ENCODE measurements at regions not wholly inside any gene's neighbourhood (a gene's known extent, or its start where the extent isn't known, plus 50 kb on each side); places are given as distances from the start of the nearest gene placed in this dataset.

- Histone ChIP-seq H3K4me3 (ENCODE audit: low read depth, low read length, poor library complexity, severe bottlenecking) (no peak overlapping the region), H3K79me2 (ENCODE audit: insufficient read depth, low read depth, low read length) (no peaks in the 10 kb centered on the region), H3K9me2 (ENCODE audit: insufficient read depth, low read length) (no peaks in the 10 kb centered on the region), H3K36me3 (ENCODE audit: insufficient read depth, low read length) (no peaks in the 10 kb centered on the region), H3K4me2 (ENCODE audit: low read length) (no peak overlapping the region), H4K20me1 (ENCODE audit: insufficient read depth, low read length) (no peaks in the 10 kb centered on the region), H3K4me1 (ENCODE audit: insufficient read depth, low read length, poor library complexity, severe bottlenecking) (no peaks in the 10 kb centered on the region), H2AFZ (ENCODE audit: low read length) (no peak overlapping the region), H3K27ac (ENCODE audit: low read depth, low read length, poor library complexity, severe bottlenecking) (no peak overlapping the region), H3K9me3 (ENCODE audit: low read length) (no peaks in the 10 kb centered on the region)
- no peak for DNase-seq (ENCODE audit: low spot score)
- POLR2A ChIA-PET, result no interaction called here
- CTCF ChIA-PET (ENCODE audit: unreplicated experiment), result no interaction called here
- intact Hi-C loops (cut with micrococcal nuclease; ENCODE audit: unreplicated experiment), result no loop called here
- no peak for TF ChIP-seq EZH2phosphoT487 (IDR thresholded peaks at IDR 0.05; ENCODE audit: borderline replicate concordance, low read depth, low read length)
- no peak for TF ChIP-seq CTCF (conservative IDR thresholded peaks at IDR 0.05; ENCODE audit: low read length)
- BruUV-seq (replicated peaks), result no TSS peak
Measured at GRCh38 chr16:18018376-18018775, 318.2 kb downstream of the NPIPA8 start.

GRCh38 chr16:18013863-18014262 lies 322.7 kb downstream of the NPIPA8 start:
- CTCF ChIA-PET (ENCODE audit: unreplicated experiment), result no interaction called here
- H3K79me2 ChIP-seq (ENCODE audit: insufficient read depth, low read depth, low read length), result no peaks in the 10 kb centered on the region
- POLR2A ChIA-PET, result no interaction called here
- intact Hi-C loops (cut with micrococcal nuclease; ENCODE audit: unreplicated experiment), result no loop called here
- H4K20me1 ChIP-seq (ENCODE audit: insufficient read depth, low read length), result no peaks in the 10 kb centered on the region
- H3K27ac ChIP-seq (ENCODE audit: low read depth, low read length, poor library complexity, severe bottlenecking), result no peak overlapping the region
- no TSS peak for BruUV-seq (replicated peaks)
- no peaks in the 10 kb centered on the region for H3K9me3 ChIP-seq (ENCODE audit: low read length)
- TF ChIP-seq CTCF (conservative IDR thresholded peaks at IDR 0.05; ENCODE audit: low read length) (no peak), EZH2phosphoT487 (IDR thresholded peaks at IDR 0.05; ENCODE audit: borderline replicate concordance, low read depth, low read length) (no peak)
- no peak overlapping the region for H3K4me2 ChIP-seq (ENCODE audit: low read length)
- H3K9me2 ChIP-seq (ENCODE audit: insufficient read depth, low read length), result no peaks in the 10 kb centered on the region
- no peaks in the 10 kb centered on the region for H3K4me1 ChIP-seq (ENCODE audit: insufficient read depth, low read length, poor library complexity, severe bottlenecking)
- no peak overlapping the region for H2AFZ ChIP-seq (ENCODE audit: low read length)
- no peak for DNase-seq (ENCODE audit: low spot score)
- H3K4me3 ChIP-seq (ENCODE audit: low read depth, low read length, poor library complexity, severe bottlenecking), result no peak overlapping the region
- H3K36me3 ChIP-seq (ENCODE audit: insufficient read depth, low read length), result no peaks in the 10 kb centered on the region

GRCh38 chr16:18008356-18008755 lies 328.2 kb downstream of the NPIPA8 start:
- BruUV-seq (replicated peaks), result no TSS peak
- POLR2A ChIA-PET, result no interaction called here

More at GRCh38 chr16:18008356-18008755, 328.2 kb downstream of the NPIPA8 start:
- Histone ChIP-seq H3K4me2 (ENCODE audit: low read length) (no peak overlapping the region), H3K9me3 (ENCODE audit: low read length) (no peaks in the 10 kb centered on the region), H4K20me1 (ENCODE audit: insufficient read depth, low read length) (no peaks in the 10 kb centered on the region), H3K4me3 (ENCODE audit: low read depth, low read length, poor library complexity, severe bottlenecking) (no peak overlapping the region), H3K27ac (ENCODE audit: low read depth, low read length, poor library complexity, severe bottlenecking) (no peak overlapping the region), H3K79me2 (ENCODE audit: insufficient read depth, low read depth, low read length) (no peaks in the 10 kb centered on the region), H3K4me1 (ENCODE audit: insufficient read depth, low read length, poor library complexity, severe bottlenecking) (no peaks in the 10 kb centered on the region), H3K36me3 (ENCODE audit: insufficient read depth, low read length) (no peaks in the 10 kb centered on the region), H2AFZ (ENCODE audit: low read length) (no peak overlapping the region), H3K9me2 (ENCODE audit: insufficient read depth, low read length) (no peaks in the 10 kb centered on the region)
- CTCF ChIA-PET (ENCODE audit: unreplicated experiment), result no interaction called here
- TF ChIP-seq CTCF (conservative IDR thresholded peaks at IDR 0.05; ENCODE audit: low read length), result no peak
- no peak for TF ChIP-seq EZH2phosphoT487 (IDR thresholded peaks at IDR 0.05; ENCODE audit: borderline replicate concordance, low read depth, low read length)
- no peak for DNase-seq (ENCODE audit: low spot score)
- intact Hi-C loops (cut with micrococcal nuclease; ENCODE audit: unreplicated experiment), result no loop called here
